ENCODE measurements at regions not wholly inside any gene's neighbourhood (a gene's known extent, or its start where the extent isn't known, plus 50 kb on each side); places are given as distances from the start of the nearest gene placed in this dataset.

DNA sequence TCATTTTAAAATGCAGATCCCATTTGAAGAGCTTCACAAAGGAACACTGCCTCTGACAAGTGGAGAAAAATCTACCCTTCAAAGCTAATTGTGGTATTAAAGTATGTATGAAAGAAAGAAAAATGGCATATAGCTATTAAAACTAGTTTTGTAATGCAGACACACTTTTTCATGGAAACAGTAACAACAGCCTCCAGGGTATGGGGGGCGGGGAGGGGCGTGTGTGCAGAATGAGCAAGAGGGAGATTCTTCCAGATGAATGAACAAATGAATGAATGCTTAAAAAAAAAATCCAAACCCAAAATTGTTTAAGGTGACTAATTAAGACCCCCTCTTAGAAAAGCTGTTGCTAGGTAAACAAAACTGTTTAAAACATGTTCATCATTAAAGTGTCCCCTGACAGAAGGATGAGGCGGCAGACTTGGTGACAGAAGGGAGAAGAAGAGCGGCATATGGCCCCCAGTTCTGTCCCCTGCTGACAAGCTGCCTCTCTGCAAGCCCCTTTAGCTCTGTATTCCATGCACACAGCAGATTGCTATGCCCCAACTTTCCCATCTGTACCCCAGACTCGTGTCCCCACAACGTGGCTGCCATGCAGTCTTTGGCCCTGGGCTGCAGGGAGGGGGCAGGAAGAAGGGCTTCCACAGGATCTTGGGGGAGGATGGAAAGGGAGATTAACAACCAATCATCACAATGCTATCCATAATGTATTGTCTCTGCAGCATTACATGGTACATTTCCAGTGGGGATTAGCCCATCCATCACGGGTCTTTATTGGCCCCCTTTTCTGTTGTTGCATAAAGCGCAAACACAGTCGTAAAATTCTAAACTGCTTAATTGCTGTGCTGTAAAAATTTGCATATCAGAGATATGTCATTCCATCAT lies 108.4 kb upstream of the OLIG3 start (continued):
- TF ChIP-seq BRCA1 (IDR thresholded peaks at IDR 0.05; ENCODE audit: low read depth, low read length) = no peak
- TF ChIP-seq, protein P1, sequence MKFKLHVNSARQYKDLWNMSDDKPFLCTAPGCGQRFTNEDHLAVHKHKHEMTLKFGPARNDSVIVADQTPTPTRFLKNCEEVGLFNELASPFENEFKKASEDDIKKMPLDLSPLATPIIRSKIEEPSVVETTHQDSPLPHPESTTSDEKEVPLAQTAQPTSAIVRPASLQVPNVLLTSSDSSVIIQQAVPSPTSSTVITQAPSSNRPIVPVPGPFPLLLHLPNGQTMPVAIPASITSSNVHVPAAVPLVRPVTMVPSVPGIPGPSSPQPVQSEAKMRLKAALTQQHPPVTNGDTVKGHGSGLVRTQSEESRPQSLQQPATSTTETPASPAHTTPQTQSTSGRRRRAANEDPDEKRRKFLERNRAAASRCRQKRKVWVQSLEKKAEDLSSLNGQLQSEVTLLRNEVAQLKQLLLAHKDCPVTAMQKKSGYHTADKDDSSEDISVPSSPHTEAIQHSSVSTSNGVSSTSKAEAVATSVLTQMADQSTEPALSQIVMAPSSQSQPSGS (IDR thresholded peaks at IDR 0.05; ENCODE audit: low read length) = no peak

Measured in H1 (cell line).